HepG2 (cell line): ENCODE measurements at regions not wholly inside any gene's neighbourhood (a gene's known extent, or its start where the extent isn't known, plus 50 kb on each side); places are given as distances from the start of the nearest gene placed in this dataset.

ENCODE experiments used
- DMAP1 ChIP-seq: IDR thresholded peaks from 2 replicates; pipeline ENCODE4 v1.6.1; 2016
- HMG20A ChIP-seq: IDR thresholded peaks from 2 replicates; pipeline ENCODE4 v1.6.1; 2016; ENCODE audit warnings: borderline replicate concordance
- PPARG ChIP-seq: conservative IDR thresholded peaks from 2 replicates; pipeline ENCODE4 v1.6.1; 2016; ENCODE audit warnings: missing biosample characterization, missing genetic modification reagents
- PRDM10 ChIP-seq: sonication (generic); formaldehyde crosslinking; IDR thresholded peaks from 2 replicates; pipeline ENCODE4 v1.4.0; 2020; ENCODE audit warnings: low read depth, missing genetic modification reagents
- THAP8 ChIP-seq: sonication (generic); formaldehyde crosslinking; IDR thresholded peaks from 2 replicates; pipeline ENCODE4 v1.5.1; 2020; ENCODE audit warnings: missing genetic modification reagents, mild to moderate bottlenecking, borderline replicate concordance
- U2AF1 ChIP-seq: fragments of 200-400 bp; formaldehyde crosslinking; optimal IDR thresholded peaks from 2 replicates; pipeline ENCODE3; 2017; ENCODE audit warnings: mild to moderate bottlenecking, low read depth, low read length
- ZBTB40 ChIP-seq, 2 experiments: fragments of 450-650 bp in 1 of 2; sonication (generic) in 1 of 2; formaldehyde crosslinking in 1 of 2; IDR thresholded peaks; 2 replicates each; pipeline versions ENCODE4 v1.6.1 to v1.8.0; 2016 to 2022; ENCODE audit warnings: antibody characterized with exemption in 1 of 2, mild to moderate bottlenecking in 1 of 2, missing genetic modification reagents in 1 of 2
- ZBTB42 ChIP-seq: sonication (generic); formaldehyde crosslinking; IDR thresholded peaks from 2 replicates; pipeline ENCODE4 v1.5.0; 2020; ENCODE audit warnings: mild to moderate bottlenecking, missing genetic modification reagents
- ZFX ChIP-seq: sonication (generic); formaldehyde crosslinking; IDR thresholded peaks from 2 replicates; pipeline ENCODE4 v1.4.0; 2020; ENCODE audit warnings: mild to moderate bottlenecking, low read depth, missing genetic modification reagents, moderate library complexity
- ZKSCAN8 ChIP-seq: IDR thresholded peaks from 2 replicates; pipeline ENCODE4 v1.6.1; 2016; ENCODE audit warnings: borderline replicate concordance, missing genetic modification reagents, missing compliant biosample characterization
- ZNF264 ChIP-seq: sonication (generic); formaldehyde crosslinking; IDR thresholded peaks from 2 replicates; pipeline ENCODE4 v1.4.0; 2020; ENCODE audit warnings: missing genetic modification reagents
- ZNF441 ChIP-seq: sonication (generic); formaldehyde crosslinking; IDR thresholded peaks from 2 replicates; pipeline ENCODE4 v1.7.0; 2021; ENCODE audit warnings: missing genetic modification reagents, borderline replicate concordance
- ZNF879 ChIP-seq: sonication (generic); formaldehyde crosslinking; IDR thresholded peaks from 2 replicates; pipeline ENCODE4 v1.8.1; 2023; ENCODE audit warnings: missing genetic modification reagents

GRCh38 chr2:198498516-198498915 lies 694.1 kb downstream of the PLCL1 start (continued):
- TF ChIP-seq PRDM10 (CRISPR knock-in tag) (no peak), ZBTB40 (IDR thresholded peaks at IDR 0.05) (no peak), ZBTB40 (CRISPR knock-in tag; IDR thresholded peaks at IDR 0.05) (no peak), ZNF441 (no peak), ZNF264 (CRISPR knock-in tag) (no peak), ZKSCAN8 (no peak), DMAP1 (CRISPR knock-in tag) (no peak), ZFX (CRISPR knock-in tag) (no peak), ZBTB42 (CRISPR knock-in tag) (no peak), ZNF879 (CRISPR knock-in tag) (no peak), THAP8 (CRISPR knock-in tag) (no peak), U2AF1 (no peak), HMG20A (CRISPR knock-in tag) (no peak), PPARG (no peak)
